Stimulated activated CD8-positive, alpha-beta memory T cell treated with anti-CD3 and anti-CD28 coated beads, Interleukin-12 subunit alpha, Interleukin-12 subunit beta, amount 100 ng/mL, for 1 hour (primary cell): ENCODE measurements at regions not wholly inside any gene's neighbourhood (a gene's known extent, or its start where the extent isn't known, plus 50 kb on each side); places are given as distances from the start of the nearest gene placed in this dataset.
"Not testable (repeated sequence)": the region's sequence is repeated elsewhere in the genome, so short reads cannot be mapped to it uniquely, and the experiment has no call there.

ENCODE experiments used
- DNase-seq: peaks from one replicate; pipeline ENCODE4 v3.0.0-alpha.2; 2020; ENCODE audit warnings: low read depth

- DNase-seq, result not testable (repeated sequence)
Observed at GRCh38 chr4:8972635-8973034, 101.0 kb upstream of the HMX1 start.

- not testable (repeated sequence) for DNase-seq
Observed at GRCh38 chr4:8965896-8966295, 94.3 kb upstream of the HMX1 start.

GRCh38 chr4:8964201-8964788 is 92.7 kb upstream of the HMX1 start:
- not testable (repeated sequence) for DNase-seq

GRCh38 chr4:8963533-8963932 is 91.9 kb upstream of the HMX1 start:
- DNase-seq, result not testable (repeated sequence)

- peak; percentile 1 for DNase-seq
Observed at GRCh38 chr4:8961343-8961742, 89.7 kb upstream of the HMX1 start.

GRCh38 chr4:8959471-8959870 is 87.8 kb upstream of the HMX1 start:
- not testable (repeated sequence) for DNase-seq

GRCh38 chr4:8954001-8954400 is 82.4 kb upstream of the HMX1 start:
- DNase-seq, result not testable (repeated sequence)

GRCh38 chr4:8952791-8953190 is 81.2 kb upstream of the HMX1 start:
- DNase-seq, result not testable (repeated sequence)

GRCh38 chr4:8952109-8952508 is 80.5 kb upstream of the HMX1 start:
- DNase-seq, result not testable (repeated sequence)

GRCh38 chr4:8945506-8945905 is 73.9 kb upstream of the HMX1 start:
- not testable (repeated sequence) for DNase-seq

GRCh38 chr4:8943367-8943766 is 71.7 kb upstream of the HMX1 start:
- DNase-seq, result not testable (repeated sequence)

- not testable (repeated sequence) for DNase-seq
Observed at GRCh38 chr4:8942088-8942487, 70.4 kb upstream of the HMX1 start.

- DNase-seq, result not testable (repeated sequence)
Observed at GRCh38 chr4:8941492-8941805, 69.8 kb upstream of the HMX1 start.

- DNase-seq, result no peak
Observed at GRCh38 chr4:8940792-8941491, 69.3 kb upstream of the HMX1 start.

GRCh38 chr4:8939840-8940742 is 68.5 kb upstream of the HMX1 start:
- DNase-seq, result no peak

GRCh38 chr4:8939160-8939839 is 67.7 kb upstream of the HMX1 start:
- DNase-seq, result no peak

- no peak for DNase-seq
Observed at GRCh38 chr4:8938623-8939022, 67.0 kb upstream of the HMX1 start.

GRCh38 chr4:8938137-8938536 is 66.5 kb upstream of the HMX1 start:
- no peak for DNase-seq

GRCh38 chr4:8932884-8933283 is 61.2 kb upstream of the HMX1 start:
- no peak for DNase-seq

GRCh38 chr4:8928074-8928473 is 56.4 kb upstream of the HMX1 start:
- no peak for DNase-seq

GRCh38 chr4:8922481-8922880 is 50.8 kb upstream of the HMX1 start:
- DNase-seq, result no peak

- no peak for DNase-seq
Observed at GRCh38 chr4:8921465-8921864, 49.8 kb upstream of the HMX1 start.
